K562 (cell line): ENCODE measurements at regions not wholly inside any gene's neighbourhood (a gene's known extent, or its start where the extent isn't known, plus 50 kb on each side); places are given as distances from the start of the nearest gene placed in this dataset.
"Not testable (repeated sequence)": the region's sequence is repeated elsewhere in the genome, so short reads cannot be mapped to it uniquely, and the experiment has no call there.

ENCODE experiments used
- ATAC-seq: fragments of 200-7000 bp; cut with Tn5 transposase; 3 replicates; pipeline ENCODE4 v1.9.1; 2020; ENCODE audit warnings: moderate library complexity
- BruUV-seq: library from RNA; stranded (reverse); fragments of 400-500 nt; replicated peaks from 2 replicates; lab custom pipeline; 2021; lab: Mats Ljungman, UMichigan
- CTCF ChIA-PET: fragments of 300-600 bp; formaldehyde crosslinking; extraction: SDS; loops from one replicate; lab custom pipeline; 2021; ENCODE audit warnings: low intra/inter-chr PET ratio; lab: Yijun Ruan, JAX
- POLR2A ChIA-PET: fragments of 300-600, 350-650 bp; sonication (Branson Sonifier 250); formaldehyde crosslinking; extraction: SDS; loops from one replicate; lab custom pipeline; 2021; ENCODE audit warnings: antibody characterized with exemption, inconsistent platforms; lab: Yijun Ruan, JAX
- DNase-seq, 4 experiments: peaks; one replicate each; pipeline versions ENCODE4 v3.0.0 to v3.0.0-alpha.2; 2011 to 2018; ENCODE audit warnings: low spot score in 3 of 4, mixed read lengths in 3 of 4; ENCODE audit errors: extremely low read depth in 1 of 4
- FAIRE-seq: peaks from 2 replicates; lab custom pipeline; 2011; peaks lifted over from hg19 to GRCh38; lab: Jason Lieb, UNC
- H2AFZ ChIP-seq: 2 replicates; pipeline ENCODE4 v1.6.0; 2011; ENCODE audit warnings: low read depth, low read length, control low read depth, inconsistent platforms
- H3K27ac ChIP-seq: fragments of 200-600 bp; 3 replicates; pipeline ENCODE4 v1.8.0; 2011; ENCODE audit warnings: low read depth, mild to moderate bottlenecking, control low read depth, inconsistent platforms, low read length, moderate library complexity, mixed read lengths; ENCODE audit errors: extremely low read depth
- H3K27me3 ChIP-seq, 2 experiments: fragments of 300-600 bp in 1 of 2; 2 replicates in 1 of 2; 3 replicates in 1 of 2; pipeline versions ENCODE4 v1.6.0 to v1.8.0; 2011; ENCODE audit warnings: inconsistent platforms in 2 of 2, low read length in 2 of 2, mild to moderate bottlenecking in 1 of 2, mixed read lengths in 1 of 2, moderate library complexity in 1 of 2; ENCODE audit not compliant: control insufficient read depth in 2 of 2, insufficient read depth in 2 of 2
- H3K36me3 ChIP-seq: fragments of 300-600 bp; 3 replicates; pipeline ENCODE4 v1.8.0; 2011; ENCODE audit warnings: mild to moderate bottlenecking, low read length, inconsistent platforms; ENCODE audit not compliant: control insufficient read depth, insufficient read depth
- H3K4me1 ChIP-seq, 2 experiments: fragments of 200-600 bp in 1 of 2; replicated peaks in 1 of 2; 2 replicates in 1 of 2; 3 replicates in 1 of 2; pipeline versions ENCODE4 v1.5.1 to v1.8.0; 2011; ENCODE audit warnings: inconsistent platforms in 2 of 2, low read length in 2 of 2, mild to moderate bottlenecking in 1 of 2, mixed read lengths in 1 of 2, moderate library complexity in 1 of 2; ENCODE audit not compliant: control insufficient read depth in 2 of 2, insufficient read depth in 2 of 2
- H3K4me2 ChIP-seq: 2 replicates; pipeline ENCODE4 v1.6.1; 2011; ENCODE audit warnings: low read length, control low read depth, inconsistent platforms, mixed read lengths; ENCODE audit not compliant: insufficient read depth
- H3K4me3 ChIP-seq: fragments of 200-600 bp; sonication (generic), shearing (Covaris generic); 2 replicates; pipeline ENCODE4 v1.5.1; 2016; ENCODE audit warnings: control low read depth, inconsistent platforms
- H3K79me2 ChIP-seq: fragments of 200-600 bp; 3 replicates; pipeline ENCODE4 v1.8.0; 2011; ENCODE audit warnings: low read length, inconsistent platforms; ENCODE audit not compliant: control insufficient read depth, insufficient read depth
- H3K9ac ChIP-seq, 2 experiments: 2 replicates each; pipeline versions ENCODE4 v1.6.0 to v1.6.1; 2011; ENCODE audit warnings: low read depth in 2 of 2, low read length in 2 of 2, control low read depth in 1 of 2, inconsistent platforms in 1 of 2, mild to moderate bottlenecking in 1 of 2, mixed read lengths in 1 of 2; ENCODE audit not compliant: insufficient read depth in 1 of 2
- H3K9me1 ChIP-seq: one replicate; pipeline ENCODE4 v1.6.0; 2011; ENCODE audit warnings: inconsistent platforms, mild to moderate bottlenecking, low read length, moderate library complexity; ENCODE audit not compliant: control insufficient read depth, insufficient read depth
- H3K9me3 ChIP-seq: replicated peaks from 2 replicates; pipeline ENCODE4 v1.5.1; 2011; ENCODE audit warnings: low read depth, low read length, inconsistent platforms; ENCODE audit not compliant: control insufficient read depth, insufficient read depth
- H4K20me1 ChIP-seq: replicated peaks from 2 replicates; pipeline ENCODE4 v1.6.1; 2011; ENCODE audit warnings: low read length, inconsistent platforms, mixed read lengths; ENCODE audit not compliant: control insufficient read depth, insufficient read depth
- CBFA2T2 ChIP-seq: fragments of 450-650 bp; conservative IDR thresholded peaks from 2 replicates; pipeline ENCODE4 v1.6.1; 2017; ENCODE audit warnings: mild to moderate bottlenecking
- ESRRB ChIP-seq: fragments of 250-450 bp; sonication (Bioruptor Pico); IDR thresholded peaks from 2 replicates; pipeline ENCODE4 v1.5.0; 2020; ENCODE audit warnings: mild to moderate bottlenecking, moderate library complexity, borderline replicate concordance
- PCBP2 ChIP-seq: fragments of 200-400 bp; formaldehyde crosslinking; IDR thresholded peaks from 2 replicates; pipeline ENCODE4 v1.6.1; 2018; ENCODE audit warnings: low read length, low read depth, mild to moderate bottlenecking, moderate library complexity; ENCODE audit not compliant: poor library complexity, severe bottlenecking
- ZNF324 ChIP-seq: fragments of 250-450 bp; sonication (Bioruptor Pico); IDR thresholded peaks from 2 replicates; pipeline ENCODE4 v1.4.0; 2020; ENCODE audit warnings: mild to moderate bottlenecking
- WGBS: fragments of 100-300 bp; shearing (Covaris generic); methylation state at CpG from one replicate; pipeline ENCODE4 v1.1.6; 2016; ENCODE audit warnings: low coverage, mixed read lengths; ENCODE audit not compliant: insufficient coverage; ENCODE audit errors: missing lambda C conversion rate; 5-methylcytosine and 5-hydroxymethylcytosine counted together
- in situ Hi-C: fragments of 300-500 bp; cut with MboI; formaldehyde crosslinking; loops from 4 replicates; pipeline ENCODE4 v1.15.0; 2018; ENCODE audit warnings: inconsistent platforms, mixed read lengths
- intact Hi-C: fragments of 100-400 bp; cut with micrococcal nuclease; formaldehyde crosslinking; loops from 2 replicates; pipeline ENCODE4 v1.14.2; 2022
- TF ChIP-seq, protein P1 (sequence below): fragments of 450-650 bp; formaldehyde crosslinking; IDR thresholded peaks from 2 replicates; pipeline ENCODE4 v1.4.0; 2020; ENCODE audit warnings: mild to moderate bottlenecking, moderate library complexity

DNA sequence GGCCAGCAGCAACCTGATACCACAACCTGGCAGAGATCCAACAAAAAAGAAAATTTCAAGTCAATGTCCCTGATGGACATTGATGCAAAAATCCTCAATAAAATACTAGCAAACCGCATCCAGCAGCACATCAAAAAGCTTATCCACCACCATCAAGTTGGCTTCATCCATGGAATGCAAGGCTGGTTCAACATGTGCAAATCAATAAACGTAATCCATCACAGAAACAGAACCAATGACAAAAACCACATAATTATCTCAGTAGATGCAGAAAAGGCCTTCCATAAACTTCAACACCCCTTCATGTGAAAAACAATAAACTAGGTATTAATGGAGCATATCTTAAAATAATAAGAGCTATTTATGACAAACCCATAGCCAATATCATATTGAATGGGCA, 1000.9 kb upstream of the CDH18 start:
- H3K9me3 ChIP-seq, H3K36me3 ChIP-seq, BruUV-seq, H3K27ac ChIP-seq, in situ Hi-C loops, intact Hi-C loops, H4K20me1 ChIP-seq, H3K79me2 ChIP-seq, POLR2A ChIA-PET, CTCF ChIA-PET, H3K27me3 ChIP-seq, H2AFZ ChIP-seq, FAIRE-seq, DNase-seq, H3K9ac ChIP-seq, H3K9me1 ChIP-seq, ATAC-seq, H3K4me1 ChIP-seq, H3K4me2 ChIP-seq, H3K4me3 ChIP-seq: not testable (repeated sequence)
- TF ChIP-seq ZNF324 (CRISPR knock-in tag): peak; percentile 91
- 0% methylated on average over 2 of the region's 2 CpGs for WGBS

DNA sequence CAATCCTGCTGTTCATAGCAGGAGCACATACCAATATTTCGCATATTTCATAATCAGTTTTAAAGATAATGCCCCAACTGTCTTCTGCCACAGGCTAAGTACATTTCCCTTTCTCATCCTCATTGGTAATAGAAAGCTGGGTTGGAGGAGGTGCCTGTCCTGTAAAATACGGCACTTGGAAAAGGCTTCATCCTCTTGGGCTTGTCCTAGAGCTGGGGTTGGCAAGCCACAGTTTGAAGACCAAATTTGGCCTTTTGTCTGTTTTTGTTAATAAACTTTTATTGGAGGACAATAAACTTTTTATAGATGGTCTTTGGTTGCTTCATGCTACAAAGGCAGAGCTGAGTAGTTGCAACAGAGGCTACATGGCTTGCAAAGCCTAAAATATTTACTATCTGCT, 997.8 kb upstream of the CDH18 start:
- Histone ChIP-seq H2AFZ (no peak overlapping the region), H3K79me2 (no peaks in the 10 kb centered on the region), H4K20me1 (no peaks in the 10 kb centered on the region), H3K4me3 (no peak overlapping the region), H3K9ac (no peak overlapping the region), H3K9me3 (peaks cover 2% of the 10 kb centered on the region; the same call in 1 of the 2 replicates), H3K27me3 (no peaks in the 10 kb centered on the region), H3K27ac (no peak overlapping the region), H3K4me1 (no peaks in the 10 kb centered on the region), H3K9me1 (no peaks in the 10 kb centered on the region), H3K4me2 (no peak overlapping the region), H3K36me3 (no peaks in the 10 kb centered on the region)
- in situ Hi-C loops (no loop called here), intact Hi-C loops (no loop called here)
- FAIRE-seq: no peak
- no peak for ATAC-seq
- TF ChIP-seq ESRRB (CRISPR knock-in tag) (no peak), CBFA2T2 (no peak), PCBP2 (no peak)
- TF ChIP-seq, protein P1, sequence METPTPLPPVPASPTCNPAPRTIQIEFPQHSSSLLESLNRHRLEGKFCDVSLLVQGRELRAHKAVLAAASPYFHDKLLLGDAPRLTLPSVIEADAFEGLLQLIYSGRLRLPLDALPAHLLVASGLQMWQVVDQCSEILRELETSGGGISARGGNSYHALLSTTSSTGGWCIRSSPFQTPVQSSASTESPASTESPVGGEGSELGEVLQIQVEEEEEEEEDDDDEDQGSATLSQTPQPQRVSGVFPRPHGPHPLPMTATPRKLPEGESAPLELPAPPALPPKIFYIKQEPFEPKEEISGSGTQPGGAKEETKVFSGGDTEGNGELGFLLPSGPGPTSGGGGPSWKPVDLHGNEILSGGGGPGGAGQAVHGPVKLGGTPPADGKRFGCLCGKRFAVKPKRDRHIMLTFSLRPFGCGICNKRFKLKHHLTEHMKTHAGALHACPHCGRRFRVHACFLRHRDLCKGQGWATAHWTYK: no peak
- no TSS peak for BruUV-seq
- WGBS: 0% methylated on average over 2 of the region's 2 CpGs
- ChIA-PET CTCF (no interaction called here), POLR2A (no interaction called here)
- no peak for DNase-seq
